Forelimb muscle (tissue), 1 donor: ENCODE measurements at regions not wholly inside any gene's neighbourhood (a gene's known extent, or its start where the extent isn't known, plus 50 kb on each side); places are given as distances from the start of the nearest gene placed in this dataset.

ENCODE experiments used
- DNase-seq: peaks from one replicate; pipeline ENCODE4 v3.0.0-alpha.2; 2013; ENCODE audit warnings: low read depth

DNA sequence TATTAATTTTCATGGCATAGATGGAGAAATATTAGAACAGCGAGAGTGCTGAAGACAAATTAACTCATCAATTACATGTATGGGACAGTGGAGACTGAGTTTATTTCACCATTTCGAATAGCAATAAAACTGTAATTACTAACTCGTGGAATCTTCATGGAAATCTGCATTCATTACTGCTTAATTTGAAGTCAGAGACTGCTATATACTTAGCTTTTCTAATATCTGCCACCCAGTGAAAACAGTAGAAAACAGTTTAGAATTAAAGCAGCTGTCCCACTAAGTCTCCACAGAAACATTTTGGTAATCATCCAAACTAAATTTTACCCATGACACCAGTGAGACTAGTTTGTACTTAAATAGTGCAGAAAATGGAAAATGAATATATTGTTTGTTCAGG lies 56.8 kb downstream of the IZUMO3 start:
- DNase-seq = no peak

DNA sequence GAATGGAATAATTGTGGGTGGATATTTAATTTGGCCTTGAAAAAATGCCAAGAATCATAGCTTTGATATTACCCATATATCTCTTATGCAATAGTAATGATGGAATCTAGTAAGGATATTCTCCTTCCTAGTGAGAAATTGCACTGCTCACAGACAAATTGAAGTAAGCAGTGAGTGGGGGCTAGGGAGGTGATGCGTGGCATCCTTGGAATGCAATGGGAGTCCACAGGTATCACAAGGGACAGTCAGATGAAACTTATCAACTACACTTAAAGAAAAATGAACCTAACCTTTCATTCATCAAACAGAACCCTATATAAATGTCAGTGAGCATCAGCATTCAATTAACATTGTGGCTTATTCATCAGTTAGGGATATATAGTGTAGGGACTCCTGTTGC lies 57.8 kb downstream of the IZUMO3 start:
- DNase-seq = no peak

GRCh38 chr9:24487250-24487861 lies 58.3 kb downstream of the IZUMO3 start:
- no peak for DNase-seq

DNA sequence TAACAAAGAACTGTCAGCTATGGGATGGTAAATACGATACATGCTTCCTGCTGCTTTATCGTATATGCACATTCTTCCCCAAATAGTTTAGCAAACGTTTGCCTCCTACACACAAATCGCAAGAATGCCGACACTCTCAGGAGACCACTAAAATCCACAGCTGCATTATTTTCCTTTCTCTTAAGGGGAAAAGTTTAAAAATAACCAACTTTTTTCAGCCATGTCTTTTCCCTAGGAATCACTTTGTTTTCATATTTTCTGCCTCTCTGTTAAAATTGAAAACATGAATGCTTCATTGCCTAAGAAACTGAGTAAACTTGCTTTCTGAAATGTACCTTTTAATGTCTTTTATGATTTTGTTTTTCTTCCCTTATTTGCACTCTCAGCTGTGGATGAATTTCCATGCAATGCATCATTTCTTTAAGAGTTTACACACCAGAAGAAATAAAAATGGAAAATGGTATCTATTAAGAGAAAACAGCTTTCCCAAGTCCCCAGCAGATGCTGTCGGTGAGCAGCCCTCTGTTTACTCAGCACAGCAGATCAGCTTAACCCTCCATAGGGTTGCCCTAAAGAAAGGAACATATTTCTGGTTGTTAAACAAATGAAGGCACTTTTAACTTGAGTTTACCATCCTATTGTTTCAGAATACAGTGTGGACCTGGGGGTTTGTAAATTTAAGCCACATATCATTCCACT lies 66.2 kb downstream of the IZUMO3 start:
- peak; percentile 66 for DNase-seq

GRCh38 chr9:24464319-24464951 lies 81.3 kb downstream of the IZUMO3 start:
- no peak for DNase-seq

- no peak for DNase-seq
Measured at GRCh38 chr9:24462951-24463350, 82.7 kb downstream of the IZUMO3 start.

GRCh38 chr9:24460781-24461180 lies 84.9 kb downstream of the IZUMO3 start:
- no peak for DNase-seq

GRCh38 chr9:24459953-24460352 lies 85.7 kb downstream of the IZUMO3 start:
- DNase-seq = no peak

DNA sequence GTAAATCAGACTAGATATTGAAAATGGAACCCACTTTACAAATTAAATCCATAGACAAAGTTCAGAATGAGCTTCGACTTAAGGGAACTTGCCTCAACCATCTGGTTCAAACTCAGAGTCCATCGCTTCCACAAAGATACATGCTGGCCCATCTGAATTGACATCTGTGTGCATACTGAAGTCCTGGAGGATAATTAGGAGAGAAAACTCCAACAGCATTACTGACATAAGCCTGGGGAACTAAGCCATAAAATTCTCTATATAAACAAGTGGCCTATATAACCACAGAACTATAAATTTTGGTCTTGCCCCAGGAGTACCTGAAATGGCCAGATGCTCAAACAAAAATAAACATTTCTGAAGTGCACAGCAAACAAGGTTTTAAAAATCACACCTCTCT lies 94.4 kb downstream of the IZUMO3 start:
- DNase-seq = no peak

DNA sequence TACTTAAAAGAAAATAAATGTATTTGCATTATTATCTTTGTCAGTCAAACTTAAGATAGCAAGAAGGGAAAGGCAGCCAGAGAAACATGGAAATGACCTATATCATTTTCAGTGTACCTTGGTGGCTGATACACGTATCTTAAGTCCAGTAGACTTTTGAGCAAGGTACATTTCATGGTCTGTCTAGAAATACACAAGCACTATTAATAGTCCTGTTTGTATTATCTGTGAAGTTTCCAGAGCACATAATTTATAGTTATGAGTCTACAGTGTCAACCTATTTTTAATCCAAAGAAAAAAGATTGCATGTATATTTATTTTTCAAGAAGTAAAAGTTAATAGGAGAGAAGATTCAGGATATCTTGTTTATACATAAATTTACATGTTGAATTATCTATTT lies 95.7 kb downstream of the IZUMO3 start:
- no peak for DNase-seq

DNA sequence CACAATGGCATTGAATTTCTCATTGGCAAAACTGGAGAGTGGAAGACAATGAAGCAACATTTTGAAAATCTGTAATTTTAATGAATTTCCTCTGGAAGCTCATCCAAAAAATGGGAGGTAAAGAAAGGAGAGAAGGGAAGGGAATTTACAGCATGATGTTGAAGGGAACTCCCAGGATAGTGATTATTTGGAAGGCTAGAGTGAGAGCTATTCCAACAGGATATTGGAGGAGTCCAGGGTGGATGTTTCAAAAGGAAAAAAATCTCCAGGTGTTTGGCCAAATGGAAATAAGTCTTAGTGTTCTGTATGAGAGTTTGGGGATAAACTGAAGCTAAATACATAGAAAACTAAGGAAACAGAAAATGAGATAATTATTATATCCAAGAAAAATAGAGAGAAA lies 106.2 kb downstream of the IZUMO3 start:
- DNase-seq = peak; percentile 81

DNA sequence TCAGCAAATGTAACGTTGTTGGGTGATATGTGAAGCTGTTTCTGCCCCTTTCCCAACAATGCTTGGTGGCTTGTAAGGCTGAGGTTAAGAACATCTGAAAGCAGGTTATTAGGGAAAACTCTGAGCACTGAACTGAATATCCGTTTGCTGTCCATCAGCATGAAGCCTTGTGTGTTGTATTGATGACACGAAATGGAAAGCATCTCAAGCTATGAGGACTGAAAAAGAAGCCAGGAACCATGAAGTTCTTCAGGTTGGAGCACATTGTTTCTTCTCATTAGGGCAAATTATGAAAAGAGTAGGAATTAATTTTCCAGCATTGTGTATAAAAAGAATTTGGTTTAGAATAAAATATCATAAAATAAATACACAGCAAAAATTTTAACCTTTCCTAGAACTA lies 106.8 kb downstream of the IZUMO3 start:
- no peak for DNase-seq

- DNase-seq = no peak
Measured at GRCh38 chr9:24436761-24437160, 108.9 kb downstream of the IZUMO3 start.

DNA sequence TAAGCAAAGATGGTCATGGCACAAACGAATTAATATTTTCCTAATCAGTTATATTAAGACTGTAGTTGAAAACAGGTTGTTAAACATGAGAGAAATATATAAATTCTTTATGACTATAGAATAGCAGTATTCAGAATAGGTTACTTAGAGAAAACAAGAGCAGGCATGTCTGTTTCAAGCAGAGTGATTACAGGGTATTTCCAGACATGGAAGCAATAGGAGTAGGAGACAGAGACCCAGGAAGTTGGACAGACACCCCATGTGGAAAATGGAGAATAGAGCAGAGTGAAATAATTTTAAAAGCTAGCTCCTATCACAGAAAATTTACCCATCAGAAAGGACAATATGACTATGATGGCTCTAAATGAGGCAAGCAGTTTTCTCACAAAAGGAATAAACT lies 111.5 kb downstream of the IZUMO3 start:
- DNase-seq = no peak

DNA sequence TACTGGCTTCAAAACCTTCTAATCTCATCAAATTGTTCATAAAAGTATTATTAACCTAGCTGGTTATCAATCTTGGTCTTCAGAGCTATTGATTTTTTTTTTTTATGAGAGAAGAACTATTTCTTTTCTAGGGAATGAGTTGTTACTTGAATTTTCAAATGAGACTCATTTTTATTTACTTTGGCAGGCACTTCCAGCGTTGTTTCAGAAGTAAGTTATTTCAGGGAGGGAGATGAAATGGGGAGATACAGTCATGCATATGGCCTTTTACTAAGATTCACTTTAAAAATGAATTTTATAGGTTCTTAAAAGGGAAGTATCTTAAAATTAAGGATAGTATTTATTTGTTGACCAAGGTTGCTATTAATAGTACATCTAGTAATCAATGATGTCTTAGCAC lies 129.6 kb downstream of the IZUMO3 start:
- no peak for DNase-seq

DNA sequence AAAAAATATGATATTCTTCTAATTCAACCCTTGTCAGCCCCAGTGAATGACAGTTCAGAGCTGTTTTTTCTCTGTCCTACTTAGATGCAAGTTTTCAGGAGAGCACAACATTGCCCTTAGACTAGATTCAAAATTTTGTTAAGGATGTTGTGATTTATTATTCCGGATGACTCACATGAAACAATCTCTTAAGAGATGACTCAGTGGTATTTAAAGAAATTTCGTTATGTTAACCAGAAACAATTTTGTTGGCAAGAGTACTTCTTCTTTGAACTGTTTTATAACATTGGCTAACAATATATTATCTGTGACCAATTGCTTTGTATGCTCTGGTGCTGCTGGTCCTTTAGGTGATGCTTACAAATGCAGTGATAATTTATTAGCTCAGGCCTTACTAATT lies 132.0 kb downstream of the IZUMO3 start:
- no peak for DNase-seq

DNA sequence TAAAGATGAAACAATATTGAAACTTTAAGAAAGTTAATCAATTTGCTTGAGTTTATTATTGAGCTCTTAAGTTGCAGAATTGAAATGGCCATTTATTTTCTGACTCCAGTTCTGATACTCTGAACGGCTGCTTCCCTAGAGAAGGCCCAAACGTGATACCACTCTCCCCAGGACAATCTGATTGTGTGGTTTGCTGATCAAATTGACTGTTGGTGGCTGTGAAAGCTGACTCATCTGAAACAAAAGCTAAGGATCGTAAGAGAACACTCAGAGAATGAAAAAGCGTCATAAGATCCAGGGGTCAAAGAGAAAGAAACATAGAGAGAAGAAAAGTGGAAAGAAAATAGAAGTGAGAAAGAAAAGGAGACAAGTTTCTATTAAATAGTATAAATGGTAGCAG lies 147.2 kb downstream of the IZUMO3 start:
- no peak for DNase-seq

- DNase-seq = no peak
Measured at GRCh38 chr9:24391095-24391494, 154.6 kb downstream of the IZUMO3 start.

GRCh38 chr9:24385077-24385476 lies 160.6 kb downstream of the IZUMO3 start:
- no peak for DNase-seq

- DNase-seq = no peak
Measured at GRCh38 chr9:24382566-24382965, 163.1 kb downstream of the IZUMO3 start.

DNA sequence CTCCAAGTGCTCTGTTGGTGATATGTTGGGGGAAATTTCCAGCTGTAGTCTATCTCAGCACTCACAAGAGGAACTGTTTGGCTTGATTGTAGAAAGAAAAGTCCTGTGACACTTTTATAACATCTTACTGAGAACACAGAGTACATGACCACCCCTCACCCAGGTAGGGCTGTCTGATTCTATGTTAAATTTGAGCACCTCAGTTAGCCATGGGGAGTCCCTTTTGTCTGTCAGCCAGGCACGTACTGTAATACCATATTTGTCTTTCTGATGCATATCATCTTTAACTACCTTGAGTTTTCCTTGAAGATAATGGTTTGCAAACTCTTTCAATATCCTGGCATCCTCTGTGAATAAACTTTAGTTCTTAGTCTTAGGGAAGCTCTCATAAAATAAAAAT lies 164.5 kb downstream of the IZUMO3 start:
- DNase-seq = no peak

DNA sequence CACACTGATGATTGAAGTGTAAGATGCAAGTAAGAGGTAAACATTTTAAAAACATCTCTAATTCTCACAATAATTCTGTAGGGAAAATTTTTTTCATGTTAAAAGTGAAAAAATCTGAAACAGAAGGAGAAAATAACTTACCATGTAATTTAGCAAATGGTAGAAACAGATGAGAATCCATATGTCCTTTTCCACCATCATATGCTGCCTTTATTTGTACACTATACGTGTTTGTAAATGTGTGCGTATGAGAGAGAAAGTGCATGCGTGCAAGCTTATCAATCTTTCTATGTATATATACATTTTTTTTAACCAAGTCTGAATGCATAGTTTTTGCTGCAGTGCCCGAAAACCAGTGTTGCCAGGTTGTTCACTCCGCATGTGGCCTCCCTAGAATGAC lies 186.7 kb downstream of the IZUMO3 start:
- DNase-seq = no peak

DNA sequence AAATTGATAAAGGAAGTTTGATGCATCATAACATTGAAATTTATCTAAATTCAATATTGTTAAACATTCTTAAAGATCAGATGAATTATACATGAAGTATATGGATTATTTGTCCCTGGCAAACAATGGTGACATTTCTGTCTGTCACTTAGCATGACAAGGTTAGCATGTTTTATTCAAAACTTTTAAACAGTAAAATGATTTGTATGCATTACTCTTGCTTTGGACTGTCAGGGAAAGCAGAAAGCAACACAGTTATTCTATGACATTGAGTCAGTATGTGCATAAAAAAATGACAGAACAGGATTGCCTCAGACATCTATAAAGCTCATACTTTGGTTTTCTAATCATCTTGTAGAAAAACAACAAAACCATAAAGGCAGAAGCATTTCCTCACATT lies 193.7 kb downstream of the IZUMO3 start:
- no peak for DNase-seq
